Natural killer cell (primary cell): ENCODE measurements at regions not wholly inside any gene's neighbourhood (a gene's known extent, or its start where the extent isn't known, plus 50 kb on each side); places are given as distances from the start of the nearest gene placed in this dataset.

Source experiments
- ATAC-seq, 3 donors: fragments of 150-1000 bp in 2 of 3; fragments of 200-7000 bp in 1 of 3; cut with Tn5 transposase; 1 replicate in 1 of 3; 2 replicates in 2 of 3; pipeline ENCODE4 v1.10.0; 2021; ENCODE audit warnings: mild to moderate bottlenecking in 2 of 3, moderate library complexity in 2 of 3
- DNase-seq, 2 donors: peaks; one replicate each; pipeline versions ENCODE4 v3.0.0 to v3.0.0-alpha.2; 2013 to 2021; ENCODE audit warnings: mixed read lengths in 1 of 2
- H3K27ac ChIP-seq: one replicate; pipeline ENCODE4 v1.5.1; 2013; ENCODE audit warnings: mild to moderate bottlenecking, low read length
- H3K27me3 ChIP-seq: one replicate; pipeline ENCODE4 v1.6.1; 2013; ENCODE audit warnings: low read length; ENCODE audit not compliant: control insufficient read depth, insufficient read depth
- H3K36me3 ChIP-seq: one replicate; pipeline ENCODE4 v1.6.1; 2013; ENCODE audit warnings: low read length; ENCODE audit not compliant: control insufficient read depth, insufficient read depth
- H3K4me1 ChIP-seq: one replicate; pipeline ENCODE4 v1.6.1; 2013; ENCODE audit warnings: low read length; ENCODE audit not compliant: control insufficient read depth, insufficient read depth
- H3K4me3 ChIP-seq: one replicate; pipeline ENCODE4 v1.5.1; 2013; ENCODE audit warnings: low read length
- H3K9me3 ChIP-seq: one replicate; pipeline ENCODE4 v1.6.1; 2013; ENCODE audit warnings: low read length; ENCODE audit not compliant: control insufficient read depth, insufficient read depth
- H3K27ac Mint-ChIP-seq, 2 donors: one replicate each; pipeline ENCODE4 v1.8.0; 2022; ENCODE audit warnings: mild to moderate bottlenecking in 2 of 2, mixed read lengths in 2 of 2, moderate library complexity in 1 of 2
- H3K27me3 Mint-ChIP-seq, 2 donors: one replicate each; pipeline ENCODE4 v1.8.0; 2022; ENCODE audit warnings: low read depth in 2 of 2, mixed read lengths in 2 of 2
- H3K36me3 Mint-ChIP-seq: one replicate; pipeline ENCODE4 v1.8.0; 2022; ENCODE audit warnings: mixed read lengths
- H3K4me1 Mint-ChIP-seq, 2 donors: one replicate each; pipeline ENCODE4 v1.8.0; 2022; ENCODE audit warnings: mixed read lengths in 2 of 2
- H3K4me3 Mint-ChIP-seq: one replicate; pipeline ENCODE4 v1.8.0; 2022; ENCODE audit warnings: mild to moderate bottlenecking, moderate library complexity, mixed read lengths
- H3K9me3 Mint-ChIP-seq, 2 donors: one replicate each; pipeline ENCODE4 v1.8.0; 2022; ENCODE audit warnings: mixed read lengths in 2 of 2
- WGBS: methylation state at CpG from one replicate; pipeline ENCODE4 v1.1.7; 2013; ENCODE audit warnings: missing lambda C conversion rate; ENCODE audit not compliant: insufficient coverage; 5-methylcytosine and 5-hydroxymethylcytosine counted together
- intact Hi-C: fragments of 100-400 bp; cut with micrococcal nuclease; formaldehyde crosslinking; loops from one replicate; pipeline ENCODE4 v1.14.2; 2022
- TF ChIP-seq, protein P1 (sequence below): fragments of 200-600 bp; IDR thresholded peaks from one replicate; pipeline ENCODE4 v1.8.0; 2022; ENCODE audit warnings: antibody characterized with exemption

DNA sequence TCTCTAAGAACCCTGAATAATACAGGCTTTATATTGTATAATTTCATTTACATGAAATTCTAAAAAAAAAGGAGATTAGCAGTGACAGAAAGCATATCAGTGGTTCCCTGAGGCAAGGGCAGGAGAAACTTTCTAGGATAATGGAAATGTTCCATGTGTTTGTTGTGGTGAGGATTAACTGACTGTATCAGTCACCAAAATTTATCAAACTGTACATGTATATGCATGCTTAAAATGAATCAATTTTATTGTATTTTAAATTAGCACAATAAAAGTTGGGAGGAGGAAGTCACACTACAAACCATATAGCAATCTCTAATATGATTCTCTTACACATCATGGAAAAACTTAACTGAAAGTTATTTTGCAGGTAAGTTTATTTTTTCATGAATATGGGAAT, 396.8 kb downstream of the EFNB2 start:
- ATAC-seq (no peak), DNase-seq (no peak)
- Histone ChIP-seq H3K27ac (no peak overlapping the region), H3K36me3 (no peaks in the 10 kb centered on the region), H3K9me3 (no peaks in the 10 kb centered on the region), H3K27me3 (no peaks in the 10 kb centered on the region), H3K4me1 (no peaks in the 10 kb centered on the region), H3K4me3 (no peak overlapping the region)
- H3K36me3 Mint-ChIP-seq, result no peaks in the 10 kb centered on the region
- H3K9me3 Mint-ChIP-seq, result peaks cover 0 to 9% of the 10 kb centered on the region in 2 donors
- TF ChIP-seq, protein P1, sequence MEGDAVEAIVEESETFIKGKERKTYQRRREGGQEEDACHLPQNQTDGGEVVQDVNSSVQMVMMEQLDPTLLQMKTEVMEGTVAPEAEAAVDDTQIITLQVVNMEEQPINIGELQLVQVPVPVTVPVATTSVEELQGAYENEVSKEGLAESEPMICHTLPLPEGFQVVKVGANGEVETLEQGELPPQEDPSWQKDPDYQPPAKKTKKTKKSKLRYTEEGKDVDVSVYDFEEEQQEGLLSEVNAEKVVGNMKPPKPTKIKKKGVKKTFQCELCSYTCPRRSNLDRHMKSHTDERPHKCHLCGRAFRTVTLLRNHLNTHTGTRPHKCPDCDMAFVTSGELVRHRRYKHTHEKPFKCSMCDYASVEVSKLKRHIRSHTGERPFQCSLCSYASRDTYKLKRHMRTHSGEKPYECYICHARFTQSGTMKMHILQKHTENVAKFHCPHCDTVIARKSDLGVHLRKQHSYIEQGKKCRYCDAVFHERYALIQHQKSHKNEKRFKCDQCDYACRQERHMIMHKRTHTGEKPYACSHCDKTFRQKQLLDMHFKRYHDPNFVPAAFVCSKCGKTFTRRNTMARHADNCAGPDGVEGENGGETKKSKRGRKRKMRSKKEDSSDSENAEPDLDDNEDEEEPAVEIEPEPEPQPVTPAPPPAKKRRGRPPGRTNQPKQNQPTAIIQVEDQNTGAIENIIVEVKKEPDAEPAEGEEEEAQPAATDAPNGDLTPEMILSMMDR, result no peak
- H3K4me1 Mint-ChIP-seq, result no peaks in the 10 kb centered on the region
- no peak overlapping the region for H3K4me3 Mint-ChIP-seq
- no peak overlapping the region for H3K27ac Mint-ChIP-seq
- intact Hi-C loops, result no loop called here
- H3K27me3 Mint-ChIP-seq, result no peaks in the 10 kb centered on the region

DNA sequence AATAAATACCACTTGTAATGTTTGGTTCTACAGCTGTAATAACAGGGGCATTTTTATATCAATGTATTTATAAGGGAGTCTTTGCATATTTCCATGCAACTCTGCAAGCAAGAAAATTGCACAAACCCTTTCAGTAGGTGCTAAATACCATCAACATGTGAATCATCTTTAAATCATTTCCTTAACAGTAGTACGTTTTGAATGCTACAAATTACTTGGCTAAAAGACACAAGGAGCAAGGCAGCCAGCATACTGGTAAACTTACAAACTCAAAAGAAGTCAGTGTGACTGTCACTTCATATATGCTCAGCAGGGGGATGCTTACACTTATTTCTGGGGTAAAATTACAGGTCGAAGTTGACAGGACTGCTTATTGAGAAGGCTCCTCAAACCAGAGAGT, 402.4 kb downstream of the EFNB2 start:
- intact Hi-C loops, result no loop called here
- no peaks in the 10 kb centered on the region for H3K4me1 ChIP-seq
- Mint-ChIP-seq H3K27ac (no peak overlapping the region), H3K9me3 (peaks cover 6 to 11% of the 10 kb centered on the region in 2 donors), H3K4me3 (no peak overlapping the region), H3K27me3 (no peaks in the 10 kb centered on the region), H3K36me3 (no peaks in the 10 kb centered on the region), H3K4me1 (no peaks in the 10 kb centered on the region)
- no peak for DNase-seq
- H3K36me3 ChIP-seq, result no peaks in the 10 kb centered on the region
- H3K9me3 ChIP-seq, result no peaks in the 10 kb centered on the region
- no peak overlapping the region for H3K27ac ChIP-seq
- no peaks in the 10 kb centered on the region for H3K27me3 ChIP-seq
- ATAC-seq, result no peak
- TF ChIP-seq, protein P1, result no peak
- no peak overlapping the region for H3K4me3 ChIP-seq
- 49% methylated on average over 2 of the region's 2 CpGs for WGBS

DNA sequence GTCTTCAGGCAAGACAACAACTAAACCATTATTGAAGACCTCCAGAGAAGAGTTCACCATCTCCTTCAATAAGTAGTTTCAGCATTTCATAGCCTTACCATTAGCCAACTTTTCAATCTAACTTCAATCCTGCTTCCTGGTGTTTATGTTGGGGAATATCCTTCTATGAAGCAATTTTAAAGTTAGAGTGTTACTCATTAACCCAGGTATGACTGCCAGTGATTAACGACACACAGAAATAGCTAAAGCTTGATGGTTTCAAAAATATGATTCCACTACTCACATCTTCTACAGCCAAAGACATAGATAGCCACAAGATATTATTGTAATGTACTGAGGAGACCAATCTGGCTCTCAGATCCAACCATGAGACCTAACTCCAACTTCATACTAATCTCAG, 403.2 kb downstream of the EFNB2 start:
- Mint-ChIP-seq H3K4me1 (no peaks in the 10 kb centered on the region), H3K27ac (no peak overlapping the region), H3K36me3 (no peaks in the 10 kb centered on the region), H3K27me3 (no peaks in the 10 kb centered on the region), H3K9me3 (peaks cover 11 to 14% of the 10 kb centered on the region in 2 donors), H3K4me3 (no peak overlapping the region)
- intact Hi-C loops, result no loop called here
- Histone ChIP-seq H3K4me3 (no peak overlapping the region), H3K36me3 (no peaks in the 10 kb centered on the region), H3K4me1 (no peaks in the 10 kb centered on the region), H3K9me3 (no peaks in the 10 kb centered on the region), H3K27me3 (no peaks in the 10 kb centered on the region), H3K27ac (no peak overlapping the region)
- no peak for DNase-seq
- TF ChIP-seq, protein P1, result no peak
- ATAC-seq, result no peak
- WGBS, result no CpG with 5 or more reads among the region's 1 CpG

DNA sequence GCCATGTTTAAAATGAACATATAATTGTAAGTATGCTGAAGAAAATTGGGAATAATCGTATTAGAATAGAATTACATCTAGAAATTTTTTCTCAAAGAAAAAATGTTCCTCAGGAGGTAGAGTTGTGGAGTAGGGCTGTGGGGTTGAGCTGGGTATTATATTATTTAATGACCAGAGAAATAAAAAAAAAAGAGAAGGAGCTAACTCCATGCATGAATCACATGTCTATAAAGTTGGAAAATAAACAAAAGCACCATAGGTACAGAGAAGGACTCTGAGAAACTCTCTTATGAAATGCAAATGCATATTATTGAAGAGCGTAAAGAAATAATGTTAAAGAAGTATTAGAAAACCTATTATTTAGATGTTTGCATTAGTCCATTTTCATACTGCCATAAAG, 405.5 kb downstream of the EFNB2 start:
- DNase-seq (no peak), ATAC-seq (no peak)
- TF ChIP-seq, protein P1, result no peak
- H3K36me3 ChIP-seq, result no peaks in the 10 kb centered on the region
- no peaks in the 10 kb centered on the region for H3K27me3 Mint-ChIP-seq
- no peak overlapping the region for H3K27ac ChIP-seq
- no peak overlapping the region for H3K27ac Mint-ChIP-seq
- H3K4me1 Mint-ChIP-seq, result no peaks in the 10 kb centered on the region
- H3K36me3 Mint-ChIP-seq, result no peaks in the 10 kb centered on the region
- H3K4me3 ChIP-seq, result no peak overlapping the region
- intact Hi-C loops, result no loop called here
- no peaks in the 10 kb centered on the region for H3K4me1 ChIP-seq
- WGBS, result no CpG with 5 or more reads among the region's 2 CpGs
- no peaks in the 10 kb centered on the region for H3K27me3 ChIP-seq
- H3K4me3 Mint-ChIP-seq, result no peak overlapping the region
- peaks cover 11% of the 10 kb centered on the region in 2 donors for H3K9me3 Mint-ChIP-seq
- H3K9me3 ChIP-seq, result no peaks in the 10 kb centered on the region
